Fibroblast of lung (primary cell): ENCODE measurements at regions not wholly inside any gene's neighbourhood (a gene's known extent, or its start where the extent isn't known, plus 50 kb on each side); places are given as distances from the start of the nearest gene placed in this dataset.

Experiments
- CTCF ChIP-seq, 2 donors: IDR thresholded peaks in 1 of 2; conservative IDR thresholded peaks in 1 of 2; 1 replicate in 1 of 2; 2 replicates in 1 of 2; pipeline ENCODE4 v1.5.1; 2011 to 2012; ENCODE audit warnings: low read length in 2 of 2, control low read depth in 1 of 2, inconsistent platforms in 1 of 2, low read depth in 1 of 2, mild to moderate bottlenecking in 1 of 2
- EZH2 ChIP-seq: IDR thresholded peaks from 2 replicates; pipeline ENCODE4 v1.5.1; 2012; ENCODE audit warnings: low read length, control low read depth, mild to moderate bottlenecking; ENCODE audit errors: missing control alignments

- TF ChIP-seq CTCF (conservative IDR thresholded peaks at IDR 0.05 in 1 of 2, IDR thresholded peaks at IDR 0.05 in 1 of 2; ENCODE audit: low read depth in 1 of 2, low read length in 2 of 2) (no peak), EZH2 (no peak)
Observed at GRCh38 chr5:173762930-173763329, 125.2 kb upstream of the CPEB4 start.
